Gastroesophageal sphincter (tissue), 3 donors: ENCODE measurements at regions not wholly inside any gene's neighbourhood (a gene's known extent, or its start where the extent isn't known, plus 50 kb on each side); places are given as distances from the start of the nearest gene placed in this dataset.

Source experiments
- CTCF ChIP-seq, 4 experiments: fragments of 200-600 bp in 2 of 4; fragments of 450-650 bp in 2 of 4; sonication (generic) in 1 of 4; IDR thresholded peaks; one replicate each; pipeline ENCODE4 v1.5.1; 2017 to 2019; ENCODE audit warnings: antibody characterized with exemption in 4 of 4, mild to moderate bottlenecking in 2 of 4, moderate library complexity in 2 of 4
- POLR2A ChIP-seq, 2 donors: fragments of 450-650 bp; IDR thresholded peaks; one replicate each; pipeline ENCODE4 v1.6.1; 2017; ENCODE audit warnings: antibody characterized with exemption in 2 of 2, mild to moderate bottlenecking in 2 of 2, moderate library complexity in 1 of 2

- TF ChIP-seq CTCF (IDR thresholded peaks at IDR 0.05), result no peak
- no peak for TF ChIP-seq POLR2A (IDR thresholded peaks at IDR 0.05)
These were observed 169.6 kb downstream of the GASK1B start for GRCh38 chr4:158003212-158003611.
